HG03280 (cell line): ENCODE measurements at regions not wholly inside any gene's neighbourhood (a gene's known extent, or its start where the extent isn't known, plus 50 kb on each side); places are given as distances from the start of the nearest gene placed in this dataset.

Experiments
- ATAC-seq: cut with Tn5 transposase; IDR thresholded peaks from one replicate; pipeline ENCODE4 v1.9.1; 2021; ENCODE audit warnings: mild to moderate bottlenecking, moderate library complexity; ENCODE audit not compliant: unreplicated experiment

DNA sequence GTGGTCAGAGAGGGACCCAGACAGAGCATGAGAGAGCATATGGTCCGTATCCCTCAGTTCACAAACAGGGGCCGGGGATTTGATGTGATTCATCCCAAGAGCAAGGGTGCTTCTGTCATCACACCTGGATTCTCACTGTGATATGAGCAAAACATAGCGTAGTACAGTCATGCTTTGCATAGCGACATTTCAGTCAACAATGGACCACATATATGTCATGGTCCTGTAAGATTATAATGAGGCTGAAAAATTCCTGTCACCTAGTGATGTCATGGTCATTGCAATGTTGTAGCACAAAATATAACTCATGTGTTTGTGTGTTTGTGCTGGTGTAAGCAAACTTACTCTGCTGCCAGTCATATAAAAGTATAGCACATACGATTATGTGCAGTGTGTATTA, 207.4 kb upstream of the CDH13 start:
- ATAC-seq = no peak

DNA sequence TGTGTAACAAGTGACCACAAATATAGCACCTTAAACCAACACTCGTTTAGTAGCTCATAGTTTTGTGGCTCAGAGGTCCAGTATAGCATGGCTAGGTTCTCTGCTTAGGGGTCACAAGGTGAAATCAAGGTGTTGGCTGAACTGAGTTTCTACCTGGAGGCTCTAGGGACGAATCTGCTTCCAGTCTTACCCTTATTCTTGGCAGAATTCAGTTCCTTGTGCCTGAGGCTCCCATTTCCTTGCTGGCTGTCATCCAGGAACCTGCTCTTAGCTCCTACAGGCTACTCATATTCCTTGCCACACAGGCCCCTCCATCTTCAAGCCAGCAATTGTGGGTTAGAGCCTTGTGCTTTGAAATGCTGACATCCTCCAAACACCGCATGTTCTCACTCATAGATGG, 212.3 kb upstream of the CDH13 start:
- ATAC-seq = no peak

DNA sequence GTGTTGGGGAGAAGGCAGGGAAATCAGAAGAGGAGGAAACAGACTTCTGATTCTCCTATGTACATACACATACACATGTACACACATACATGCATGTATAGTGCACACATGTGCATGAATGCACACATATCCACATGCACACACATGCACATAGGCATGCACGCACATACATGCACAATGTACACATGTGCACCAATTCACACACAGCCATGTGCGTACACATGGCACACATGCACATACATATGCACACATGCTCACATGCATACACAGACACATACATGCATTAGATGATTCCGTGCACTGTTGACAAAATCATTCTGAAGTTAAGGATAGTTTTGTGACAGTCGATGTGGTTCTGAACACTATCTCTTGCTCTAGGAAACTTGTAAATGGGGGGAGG, 214.0 kb upstream of the CDH13 start:
- ATAC-seq = no peak

DNA sequence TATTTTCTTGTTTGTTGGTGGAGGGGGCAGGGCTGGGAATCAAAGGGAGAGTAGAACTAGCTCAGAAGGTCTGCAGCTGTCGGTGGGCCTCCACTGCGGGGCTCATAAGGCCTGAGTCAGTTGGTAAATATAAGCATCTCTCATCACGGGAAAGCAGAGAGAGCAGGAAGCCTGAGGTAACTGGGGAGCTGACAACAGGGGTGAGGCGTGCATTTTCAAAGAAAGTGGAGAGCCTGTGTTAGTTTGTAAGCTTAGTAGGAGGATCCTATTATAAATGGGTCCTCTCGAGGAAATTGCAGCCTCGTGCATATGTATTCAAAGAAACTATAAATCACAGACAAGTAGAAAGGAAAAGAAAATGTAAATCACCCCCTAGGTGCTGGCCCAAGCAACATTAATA, 221.0 kb upstream of the CDH13 start:
- ATAC-seq = no peak

DNA sequence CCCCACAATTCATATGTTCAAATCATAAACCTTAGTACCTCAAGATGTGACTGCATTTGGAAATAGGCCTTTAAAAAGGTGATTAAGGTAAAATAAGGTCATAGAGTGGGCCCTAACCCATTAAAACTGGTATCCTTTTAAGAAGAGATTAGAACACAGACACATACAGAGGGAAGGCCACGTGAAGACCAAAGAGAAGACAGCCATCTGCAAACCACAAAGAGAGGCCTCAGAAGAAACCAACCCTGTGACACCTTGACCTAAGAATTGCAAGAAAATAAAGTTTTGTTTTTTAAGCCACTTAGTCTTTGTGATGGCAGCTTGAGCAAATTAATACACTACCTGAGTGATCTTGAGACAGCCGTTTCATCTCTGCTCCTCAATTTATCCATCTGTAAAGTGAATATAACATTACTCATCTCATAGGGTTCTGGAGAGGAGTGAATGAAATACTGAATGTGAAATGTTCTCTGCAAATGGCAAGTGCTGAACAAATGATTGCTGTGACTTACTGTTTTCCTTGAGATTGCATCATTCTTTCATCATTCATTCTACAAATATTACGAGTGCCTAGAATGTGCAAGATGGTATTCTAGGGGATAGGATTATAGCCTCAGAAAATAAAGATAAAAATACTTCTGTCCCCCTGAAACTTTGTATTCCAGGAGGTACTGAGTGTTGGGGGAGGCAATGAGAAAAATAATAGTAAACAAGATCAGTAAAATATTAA, 222.0 kb upstream of the CDH13 start:
- ATAC-seq = no peak

GRCh38 chr16:82402665-82403218, 224.0 kb upstream of the CDH13 start:
- ATAC-seq = no peak

DNA sequence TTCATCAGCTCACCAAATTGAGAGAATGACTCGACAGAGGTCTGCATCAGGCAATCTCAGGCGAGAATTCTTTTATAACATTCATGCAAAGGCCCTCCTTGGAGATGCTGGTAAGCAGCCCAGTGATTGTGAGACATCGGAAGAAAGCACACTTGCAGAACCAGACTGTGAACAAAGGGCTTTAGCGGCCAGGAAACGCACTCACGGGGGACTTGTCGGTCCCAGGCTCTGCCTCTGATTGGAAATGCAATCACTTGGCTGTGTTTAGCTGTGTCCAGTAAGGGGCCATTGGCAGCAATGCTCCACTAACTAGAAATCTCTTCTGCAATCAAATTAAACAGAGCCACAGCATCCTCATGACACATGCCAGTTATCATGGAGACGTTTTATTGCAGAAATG, 226.7 kb upstream of the CDH13 start:
- ATAC-seq = no peak

- ATAC-seq = no peak
Measured at GRCh38 chr16:82396509-82396908, 226.5 kb upstream of the MPHOSPH6 start.

DNA sequence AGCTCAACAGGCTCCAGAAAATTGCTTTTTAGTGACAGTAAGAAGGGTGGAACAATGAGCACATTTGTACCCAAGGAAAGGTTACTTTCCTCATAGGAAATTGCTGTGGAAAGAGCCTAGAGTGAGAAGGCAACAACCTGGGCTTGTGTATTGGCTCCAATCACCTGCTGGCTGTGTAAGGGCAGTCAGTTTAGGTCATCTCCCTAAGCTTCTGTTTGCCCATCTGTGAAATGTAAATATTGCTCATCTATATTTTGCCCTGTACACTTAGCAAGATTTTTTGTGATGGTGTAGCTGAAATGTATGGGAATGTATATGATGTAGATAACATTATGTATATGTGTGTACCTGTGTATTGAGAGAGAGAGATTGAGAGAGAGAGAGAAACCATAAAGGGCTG, 225.2 kb upstream of the MPHOSPH6 start:
- ATAC-seq = no peak

DNA sequence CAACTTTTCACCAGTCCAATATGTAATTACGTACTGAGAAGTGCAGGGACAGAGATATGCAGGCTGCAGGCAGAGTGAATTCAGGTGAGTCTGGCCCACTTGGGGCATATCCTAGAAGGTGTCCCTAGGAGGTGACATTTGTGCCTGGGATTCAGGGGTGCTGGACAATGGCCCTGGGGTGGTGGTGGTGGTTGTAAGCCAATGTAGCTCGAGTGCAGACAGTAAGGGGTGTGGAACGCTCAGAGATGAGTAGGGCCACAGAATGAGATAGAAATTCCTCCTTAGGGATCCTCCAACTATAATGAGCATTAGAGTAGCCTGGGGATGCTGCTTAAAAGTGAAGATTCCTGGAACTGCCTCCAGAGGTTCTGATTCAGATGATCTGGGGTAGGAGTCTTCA, 221.7 kb upstream of the MPHOSPH6 start:
- ATAC-seq = no peak

DNA sequence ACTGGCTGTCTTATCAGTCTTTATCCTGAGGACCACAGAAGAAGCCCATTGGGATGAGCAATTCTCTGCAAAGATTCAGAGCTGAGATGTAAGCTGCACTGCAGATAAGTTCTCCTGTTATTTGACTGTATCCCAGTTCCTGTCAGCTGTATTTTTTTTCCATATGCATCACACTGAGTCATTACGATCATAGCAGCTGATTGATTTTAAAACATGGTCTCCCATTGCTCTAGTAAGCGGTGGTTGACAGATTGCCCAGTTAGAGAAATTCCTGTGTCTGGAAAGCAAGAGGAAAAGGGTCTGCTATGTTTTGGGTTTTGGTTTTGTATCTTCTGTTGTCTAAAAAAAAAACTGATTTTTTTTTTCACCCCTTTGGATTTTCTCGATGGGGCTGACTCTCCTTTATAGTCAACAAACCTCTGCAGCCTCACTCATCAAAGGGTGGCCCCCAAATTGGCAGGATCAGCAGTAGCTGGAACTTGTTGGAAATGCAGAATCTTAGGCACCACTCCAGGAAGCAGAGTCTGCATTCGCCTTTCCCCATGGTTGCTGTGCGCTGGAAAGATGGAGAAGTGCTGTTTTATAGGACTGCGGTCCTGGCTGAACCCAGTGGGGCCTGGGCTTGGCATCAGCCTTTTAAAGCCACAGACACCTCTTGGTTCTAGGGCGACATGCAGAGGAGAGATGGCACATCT, 220.1 kb upstream of the MPHOSPH6 start:
- ATAC-seq = no peak

- no peak for ATAC-seq
Measured at GRCh38 chr16:82386761-82387160, 216.7 kb upstream of the MPHOSPH6 start.

- no peak for ATAC-seq
Measured at GRCh38 chr16:82384949-82385348, 214.9 kb upstream of the MPHOSPH6 start.

DNA sequence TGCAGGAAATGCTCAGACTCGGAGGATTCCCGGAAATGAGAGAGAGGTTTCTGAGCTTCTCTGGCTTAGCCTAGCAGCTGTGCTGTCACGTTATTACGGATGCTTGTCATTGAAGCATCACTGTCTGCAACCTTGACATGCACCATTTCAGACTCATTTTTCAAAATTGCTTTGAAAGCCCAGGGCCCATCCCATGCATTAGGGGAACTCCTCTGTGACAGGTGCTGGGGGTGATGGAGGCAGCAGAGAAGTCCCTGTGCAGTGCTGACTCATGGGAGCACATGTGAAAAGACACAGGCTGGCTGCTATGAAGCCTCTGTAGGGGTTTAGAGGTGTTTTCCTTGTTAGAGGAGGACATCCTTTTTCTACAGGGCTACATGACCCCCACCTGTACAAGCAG, 214.0 kb upstream of the MPHOSPH6 start:
- no peak for ATAC-seq

DNA sequence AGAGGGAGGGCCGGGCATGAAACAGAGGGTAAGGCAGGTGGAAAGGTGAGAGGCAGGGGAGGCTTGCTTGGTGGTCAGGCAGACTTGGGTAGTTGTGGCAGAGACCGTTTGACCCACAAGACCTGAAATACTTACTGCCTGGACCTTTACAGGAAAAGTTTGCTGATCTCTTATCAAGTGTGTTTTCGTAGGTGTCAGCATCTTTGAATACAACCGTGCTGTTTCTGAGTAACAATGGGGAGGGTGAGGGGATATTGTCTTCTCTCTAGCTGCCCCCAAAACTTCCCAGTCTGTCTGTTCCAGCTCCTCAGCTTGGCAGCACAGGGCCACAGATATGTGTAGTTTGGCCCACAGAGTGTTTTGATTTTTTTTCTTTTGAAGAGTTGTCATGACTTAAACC, 212.5 kb upstream of the MPHOSPH6 start:
- ATAC-seq = no peak

DNA sequence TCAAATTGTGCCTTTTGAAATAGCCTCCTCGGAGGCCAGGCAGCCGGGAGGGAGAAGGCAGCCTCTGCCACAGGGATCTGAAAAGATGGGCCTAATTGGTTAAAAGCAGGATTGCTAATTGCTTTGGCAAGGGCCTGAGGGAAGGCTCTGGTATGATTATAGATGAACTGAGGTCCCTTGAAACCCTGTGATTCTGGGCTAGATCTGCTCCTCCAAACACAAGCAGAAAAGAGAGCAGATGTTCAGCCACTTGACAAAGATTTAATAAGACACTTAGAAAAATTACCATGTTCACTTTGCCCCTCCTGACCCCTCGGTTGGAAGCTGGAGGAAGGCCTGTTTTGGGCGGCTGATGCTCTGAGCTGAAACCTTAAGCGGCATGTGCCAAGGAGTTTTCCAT, 209.5 kb upstream of the MPHOSPH6 start:
- ATAC-seq = no peak

GRCh38 chr16:82373976-82374375, 204.0 kb upstream of the MPHOSPH6 start:
- ATAC-seq = no peak

DNA sequence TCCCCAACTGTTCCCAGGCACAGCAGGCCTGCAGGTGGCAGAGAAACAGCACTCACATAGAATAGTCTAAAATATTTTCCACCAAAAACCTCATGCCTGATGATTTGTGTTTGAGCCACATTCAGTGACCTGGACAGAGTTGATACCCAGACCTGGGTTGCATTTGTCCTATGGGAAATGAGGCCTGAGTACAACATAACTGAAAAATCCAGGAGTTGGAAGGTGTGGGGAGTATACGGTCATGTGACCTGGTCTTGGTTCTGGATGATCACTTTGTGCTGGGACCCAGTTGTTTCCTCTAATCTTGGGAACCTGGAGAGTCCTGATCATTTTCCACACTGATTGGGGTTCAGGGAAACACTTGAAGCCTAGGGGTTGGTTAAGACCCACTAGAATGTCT, 200.3 kb upstream of the MPHOSPH6 start:
- ATAC-seq = no peak

DNA sequence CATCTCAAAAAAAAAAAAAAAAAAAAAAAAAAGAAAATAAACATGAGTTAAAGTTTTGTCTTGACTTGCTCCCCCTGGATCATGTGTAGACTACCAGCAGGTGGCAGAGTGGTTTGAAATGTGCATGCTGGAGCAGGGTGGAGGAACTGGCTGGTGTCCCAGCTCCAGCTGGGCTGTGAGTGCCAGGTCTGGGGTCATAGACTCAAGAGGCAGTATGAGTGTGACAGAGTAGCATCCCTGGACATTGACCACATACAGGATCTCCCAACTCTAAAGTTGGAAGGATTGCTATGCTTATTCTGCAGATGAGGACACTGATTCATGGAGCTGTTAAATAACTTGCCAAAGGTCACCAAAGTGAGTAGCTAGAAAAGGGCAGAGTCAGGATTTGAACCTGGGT, 198.0 kb upstream of the MPHOSPH6 start:
- no peak for ATAC-seq

DNA sequence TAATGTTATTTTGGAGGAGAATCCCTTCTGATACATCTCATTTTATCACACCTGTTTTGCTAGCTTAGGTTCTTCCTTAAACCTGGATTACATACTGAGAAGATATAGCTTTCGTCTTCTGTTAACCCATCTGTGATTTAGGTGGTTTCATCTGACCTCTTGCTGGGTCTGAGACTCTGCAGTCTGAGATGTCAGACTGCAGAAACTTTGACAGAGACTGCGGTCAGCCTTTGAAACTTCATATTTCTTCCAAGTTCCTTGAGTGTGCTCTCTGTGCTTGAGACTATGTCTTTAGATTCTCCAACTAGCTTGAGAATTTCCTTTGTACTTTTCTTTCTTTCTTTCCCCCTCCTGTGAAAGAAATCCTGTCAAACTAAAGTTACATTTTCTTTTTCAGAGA, 196.4 kb upstream of the MPHOSPH6 start:
- ATAC-seq = no peak

DNA sequence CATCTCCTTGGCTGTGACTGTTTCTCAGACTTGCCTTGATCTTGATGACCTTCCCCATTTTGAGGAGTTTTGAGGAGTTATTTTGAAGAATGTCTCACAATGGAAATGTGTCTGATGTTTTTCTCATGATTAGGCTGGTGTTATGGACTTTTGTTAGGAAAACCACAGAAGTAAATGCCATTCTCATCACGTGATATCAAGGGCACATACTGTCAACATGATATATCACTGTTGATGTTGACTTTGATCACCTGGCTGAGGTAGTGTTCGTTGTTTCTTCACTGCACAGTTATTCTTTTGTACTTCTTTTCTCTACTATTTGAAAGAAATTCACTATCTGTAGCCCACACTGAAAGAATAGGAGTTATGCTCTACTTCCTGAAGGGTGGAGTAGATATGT, 194.7 kb upstream of the MPHOSPH6 start:
- ATAC-seq = no peak

GRCh38 chr16:82363026-82363816, 193.2 kb upstream of the MPHOSPH6 start:
- ATAC-seq = no peak
